ENCODE measurements at regions not wholly inside any gene's neighbourhood (a gene's known extent, or its start where the extent isn't known, plus 50 kb on each side); places are given as distances from the start of the nearest gene placed in this dataset.

- no peaks in the 10 kb centered on the region for H3K9me3 ChIP-seq
- TF ChIP-seq POLR2AphosphoS5 (IDR thresholded peaks at IDR 0.05) (no peak), CTCF (IDR thresholded peaks at IDR 0.05) (no peak), POLR2A (IDR thresholded peaks at IDR 0.05) (no peak)
- 75% methylated on average over 3 of the region's 3 CpGs for WGBS
- intact Hi-C loops (cut with DNase I): no loop called here
- H3K4me1 ChIP-seq (replicated peaks): no peaks in the 10 kb centered on the region
- no peak for DNase-seq (ENCODE audit: low spot score)
- no peak overlapping the region for H3K27ac ChIP-seq
- no peaks in the 10 kb centered on the region for H3K36me3 ChIP-seq
- no peak overlapping the region for H3K4me3 ChIP-seq
- H3K27me3 ChIP-seq (replicated peaks; ENCODE audit: insufficient read depth): no peaks in the 10 kb centered on the region
Measured at GRCh38 chr5:33363537-33363936, 77.2 kb upstream of the TARS1 start.

- no peaks in the 10 kb centered on the region for H3K27me3 ChIP-seq (replicated peaks; ENCODE audit: insufficient read depth)
- H3K27ac ChIP-seq: no peak overlapping the region
- no peak for DNase-seq (ENCODE audit: low spot score)
- H3K9me3 ChIP-seq: no peaks in the 10 kb centered on the region
- WGBS: 74% methylated on average over 2 of the region's 2 CpGs
- H3K4me1 ChIP-seq (replicated peaks): no peaks in the 10 kb centered on the region
- intact Hi-C loops (cut with DNase I): no loop called here
- no peaks in the 10 kb centered on the region for H3K36me3 ChIP-seq
- TF ChIP-seq POLR2A (IDR thresholded peaks at IDR 0.05): no peak
- TF ChIP-seq POLR2AphosphoS5 (IDR thresholded peaks at IDR 0.05): no peak
- no peak for TF ChIP-seq CTCF (IDR thresholded peaks at IDR 0.05)
- no peak overlapping the region for H3K4me3 ChIP-seq
Measured at GRCh38 chr5:33364406-33364805, 76.4 kb upstream of the TARS1 start.

DNA sequence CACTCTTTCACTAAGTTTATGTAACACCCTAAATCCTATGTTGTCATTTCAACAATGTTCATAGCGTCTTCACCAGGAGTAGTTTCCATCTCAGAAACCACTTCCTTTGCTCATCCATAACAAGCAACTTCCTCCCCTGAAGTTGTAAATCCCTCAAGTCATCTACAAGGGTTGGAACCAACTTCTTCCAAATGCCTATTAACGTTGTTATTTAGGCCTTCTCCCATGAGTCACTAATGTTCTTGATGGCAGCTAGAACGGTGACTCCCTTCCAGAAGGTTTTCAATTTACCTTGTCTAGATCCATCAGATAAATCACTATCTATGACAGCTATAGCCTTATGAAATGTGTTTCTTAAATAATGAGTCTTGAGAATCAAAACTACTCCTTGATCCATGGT is 73.3 kb upstream of the TARS1 start:
- H3K27me3 ChIP-seq (replicated peaks; ENCODE audit: insufficient read depth): no peaks in the 10 kb centered on the region
- no peak for TF ChIP-seq POLR2A (IDR thresholded peaks at IDR 0.05)
- no peak overlapping the region for H3K27ac ChIP-seq
- no peak overlapping the region for H3K4me3 ChIP-seq
- no peaks in the 10 kb centered on the region for H3K4me1 ChIP-seq (replicated peaks)
- DNase-seq (ENCODE audit: low spot score): no peak
- H3K9me3 ChIP-seq: no peaks in the 10 kb centered on the region
- 78% methylated on average over 3 of the region's 3 CpGs for WGBS
- intact Hi-C loops (cut with DNase I): no loop called here
- no peaks in the 10 kb centered on the region for H3K36me3 ChIP-seq

GRCh38 chr5:33369485-33370465 is 71.0 kb upstream of the TARS1 start:
- H3K9me3 ChIP-seq: no peaks in the 10 kb centered on the region
- no peaks in the 10 kb centered on the region for H3K4me1 ChIP-seq (replicated peaks)
- no peaks in the 10 kb centered on the region for H3K36me3 ChIP-seq
- no peak overlapping the region for H3K27ac ChIP-seq
- WGBS: 19% methylated on average over 5 of the region's 5 CpGs
- H3K4me3 ChIP-seq: no peak overlapping the region
- no peak for DNase-seq (ENCODE audit: low spot score)
- intact Hi-C loops (cut with DNase I): no loop called here
- TF ChIP-seq POLR2A (IDR thresholded peaks at IDR 0.05) (no peak), CTCF (IDR thresholded peaks at IDR 0.05) (no peak), POLR2AphosphoS5 (IDR thresholded peaks at IDR 0.05) (no peak)
- no peaks in the 10 kb centered on the region for H3K27me3 ChIP-seq (replicated peaks; ENCODE audit: insufficient read depth)

GRCh38 chr5:33370466-33370859 is 70.3 kb upstream of the TARS1 start:
- no peak for DNase-seq (ENCODE audit: low spot score)
- Histone ChIP-seq H3K4me3 (no peak overlapping the region), H3K9me3 (no peaks in the 10 kb centered on the region), H3K27me3 (replicated peaks; ENCODE audit: insufficient read depth) (no peaks in the 10 kb centered on the region), H3K36me3 (no peaks in the 10 kb centered on the region), H3K27ac (no peak overlapping the region), H3K4me1 (replicated peaks) (no peaks in the 10 kb centered on the region)
- TF ChIP-seq POLR2AphosphoS5 (IDR thresholded peaks at IDR 0.05): no peak
- TF ChIP-seq CTCF (IDR thresholded peaks at IDR 0.05): no peak
- no peak for TF ChIP-seq POLR2A (IDR thresholded peaks at IDR 0.05)
- intact Hi-C loops (cut with DNase I): no loop called here
- WGBS: 58% methylated on average over 2 of the region's 2 CpGs
